ENCODE measurements at regions not wholly inside any gene's neighbourhood (a gene's known extent, or its start where the extent isn't known, plus 50 kb on each side); places are given as distances from the start of the nearest gene placed in this dataset.

DNA sequence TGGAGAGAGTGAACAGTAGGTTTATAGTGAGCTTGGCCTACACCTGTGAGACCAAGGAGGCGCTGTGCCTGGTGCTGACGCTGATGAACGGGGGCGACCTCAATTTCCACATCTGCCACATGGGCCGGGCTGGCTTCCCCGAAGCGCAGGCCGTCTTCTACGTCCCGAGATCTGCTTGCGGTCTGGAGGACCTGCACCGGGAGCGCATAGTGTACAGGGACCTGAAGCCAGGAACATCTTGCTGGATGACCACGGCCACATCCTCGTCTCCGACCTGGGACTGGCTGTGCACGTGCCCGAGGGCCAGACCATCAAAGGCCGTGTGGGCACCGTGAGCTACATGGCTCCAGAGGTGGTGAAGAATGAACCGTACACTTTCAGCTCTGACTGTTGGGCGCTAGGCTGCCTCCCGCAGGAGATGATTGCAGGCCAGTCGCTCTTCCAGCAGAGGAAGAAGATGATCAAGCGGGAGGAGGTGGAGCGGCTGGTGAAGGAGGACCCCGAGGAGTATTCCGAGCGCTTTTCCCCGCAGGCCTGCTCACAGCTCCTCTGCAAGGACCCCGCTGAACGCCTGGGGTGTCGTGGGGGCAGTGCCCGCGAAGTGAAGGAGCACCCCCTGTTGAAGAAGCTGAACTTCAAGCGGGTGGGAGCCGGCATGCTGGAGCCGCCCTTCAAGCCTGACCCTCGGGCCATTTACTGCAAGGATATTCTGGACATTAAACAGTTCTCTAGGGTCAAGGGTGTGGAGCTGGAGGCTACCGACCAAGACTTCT lies 139.0 kb downstream of the ZDHHC20 start:
- DNase-seq = no peak

DNA sequence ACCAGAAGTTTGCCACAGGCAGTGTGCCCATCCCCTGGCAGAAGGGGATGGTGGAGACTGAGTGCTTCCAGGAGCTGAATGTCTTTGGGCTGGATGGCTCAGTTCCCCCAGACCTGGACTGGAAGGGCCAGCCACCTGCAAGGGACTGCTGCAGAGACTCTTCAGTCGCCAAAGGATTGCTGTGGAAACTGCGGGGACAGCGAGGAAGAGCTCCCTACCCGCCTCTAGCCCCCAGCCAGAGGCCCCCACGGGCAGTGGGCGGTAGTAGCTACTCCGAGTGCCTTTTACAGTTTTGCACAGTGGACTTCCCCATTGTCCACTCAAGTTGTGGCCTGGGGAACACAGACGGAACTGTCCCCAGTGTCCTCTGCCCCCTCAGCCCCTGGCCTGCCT lies 138.5 kb downstream of the ZDHHC20 start:
- no peak for DNase-seq

DNA sequence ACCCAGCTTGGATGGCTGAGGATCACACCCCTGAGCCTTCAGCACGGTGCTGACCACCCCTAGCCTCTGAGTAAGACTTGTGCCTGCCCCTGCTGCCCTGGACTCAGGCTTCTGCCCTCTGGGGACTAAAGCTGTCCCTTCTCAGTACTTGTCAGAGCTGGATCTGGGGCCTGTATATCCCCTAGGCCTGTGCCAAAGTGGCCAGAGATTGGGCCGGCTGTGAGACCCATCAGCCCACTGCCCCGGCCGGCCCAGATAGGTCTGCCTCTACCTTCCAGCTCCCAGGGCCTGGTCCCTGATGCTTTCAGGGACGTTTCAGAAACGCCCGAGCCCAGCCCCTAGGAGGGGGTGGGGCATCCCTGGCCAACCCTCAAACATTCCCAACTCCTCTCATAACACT lies 137.8 kb downstream of the ZDHHC20 start:
- DNase-seq = no peak

DNA sequence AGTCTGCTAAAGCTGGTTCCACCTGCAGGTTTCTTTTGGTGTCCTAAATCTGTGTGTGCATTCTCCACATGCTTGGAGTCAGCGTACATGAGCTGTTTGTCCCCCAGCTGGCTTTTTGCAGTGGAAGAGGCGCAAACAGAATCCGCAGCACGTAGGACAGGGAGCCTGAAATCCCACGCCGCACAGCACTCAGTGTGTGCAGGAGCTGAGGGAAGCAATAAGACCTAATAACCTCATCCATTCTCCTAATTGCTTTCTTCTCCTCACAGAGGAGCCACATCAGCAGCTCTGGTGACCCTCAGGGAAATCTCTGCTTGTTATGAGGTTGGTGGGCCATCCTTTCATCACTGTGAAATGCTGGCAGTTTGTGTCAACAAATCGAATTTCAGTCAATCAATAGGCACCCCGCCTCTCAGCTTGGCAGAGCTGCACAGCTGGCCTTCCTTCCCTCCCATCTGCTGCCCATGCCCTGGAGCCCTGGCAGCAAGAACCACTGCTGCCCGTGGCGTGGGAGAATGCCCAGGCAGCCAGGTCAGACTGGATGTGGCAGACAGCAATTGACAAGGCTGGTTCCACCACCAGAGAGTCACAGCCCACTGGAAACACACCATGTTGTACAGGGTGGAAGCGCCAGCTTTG lies 136.7 kb downstream of the ZDHHC20 start:
- no peak for DNase-seq
